SK-N-SH (cell line): ENCODE measurements at regions not wholly inside any gene's neighbourhood (a gene's known extent, or its start where the extent isn't known, plus 50 kb on each side); places are given as distances from the start of the nearest gene placed in this dataset.

ENCODE experiments used
- CTCF ChIA-PET: fragments of 300-600, 350-600 bp; formaldehyde crosslinking; extraction: SDS; loops from one replicate; lab custom pipeline; 2021; lab: Yijun Ruan, JAX
- POLR2A ChIA-PET: fragments of 350-600 bp; sonication (Branson Sonifier 250); formaldehyde crosslinking; extraction: SDS; loops from one replicate; lab custom pipeline; 2020; ENCODE audit warnings: antibody characterized with exemption, inconsistent platforms; lab: Yijun Ruan, JAX
- DNase-seq: peaks from one replicate; pipeline ENCODE4 v3.0.0; 2012
- H2AFZ ChIP-seq: fragments of 200-600 bp; sonication (generic); 2 replicates; pipeline ENCODE4 v1.8.1; 2016; ENCODE audit warnings: antibody characterized with exemption, mild to moderate bottlenecking, low read depth
- H3F3A ChIP-seq: fragments of 200-600 bp; sonication (generic); replicated peaks from 2 replicates; pipeline ENCODE3; 2016; ENCODE audit warnings: antibody characterized with exemption, mild to moderate bottlenecking; ENCODE audit not compliant: insufficient read depth
- H3K27ac ChIP-seq, 2 experiments: fragments of 200-500 bp in 1 of 2; fragments of 200-600 bp in 1 of 2; sonication (Bioruptor generic) in 1 of 2; sonication (generic), shearing (Covaris generic) in 1 of 2; 2 replicates each; pipeline versions ENCODE4 v1.5.1 to v1.6.1; 2014 to 2016; ENCODE audit warnings: low read depth in 2 of 2, inconsistent platforms in 1 of 2, low read length in 1 of 2, mild to moderate bottlenecking in 1 of 2, mixed read lengths in 1 of 2
- H3K27me3 ChIP-seq: fragments of 200-600 bp; sonication (generic), shearing (Covaris generic); 2 replicates; pipeline ENCODE4 v1.6.1; 2016; ENCODE audit warnings: mixed run types; ENCODE audit not compliant: insufficient read depth
- H3K36me3 ChIP-seq, 2 experiments: fragments of 200-500 bp in 1 of 2; fragments of 200-600 bp in 1 of 2; sonication (Bioruptor generic) in 1 of 2; sonication (generic) in 1 of 2; replicated peaks in 1 of 2; 2 replicates each; pipeline versions ENCODE3 to v1.5.1; 2014 to 2016; ENCODE audit warnings: low read length in 1 of 2, mild to moderate bottlenecking in 1 of 2; ENCODE audit not compliant: insufficient read depth in 2 of 2, control insufficient read depth in 1 of 2
- H3K4me1 ChIP-seq, 2 experiments: fragments of 200-500 bp in 1 of 2; fragments of 200-600 bp in 1 of 2; sonication (Bioruptor generic) in 1 of 2; sonication (generic), shearing (Covaris generic) in 1 of 2; 2 replicates each; pipeline versions ENCODE4 v1.5.1 to v1.6.1; 2014 to 2016; ENCODE audit warnings: low read depth in 1 of 2, low read length in 1 of 2, mixed run types in 1 of 2; ENCODE audit not compliant: insufficient read depth in 2 of 2, control insufficient read depth in 1 of 2
- H3K4me2 ChIP-seq: fragments of 200-600 bp; sonication (generic), shearing (Covaris generic); 2 replicates; pipeline ENCODE4 v1.6.1; 2017; ENCODE audit warnings: mixed run types
- H3K4me3 ChIP-seq, 2 experiments: fragments of 200-500 bp in 1 of 2; fragments of 200-600 bp in 1 of 2; sonication (Bioruptor generic) in 1 of 2; sonication (generic), shearing (Covaris generic) in 1 of 2; 2 replicates each; pipeline versions ENCODE4 v1.5.1 to v1.8.1; 2014 to 2016; ENCODE audit warnings: low read depth in 2 of 2, inconsistent platforms in 1 of 2, low read length in 1 of 2, mild to moderate bottlenecking in 1 of 2, mixed read lengths in 1 of 2, moderate library complexity in 1 of 2
- H3K79me2 ChIP-seq: fragments of 200-600 bp; sonication (generic); 2 replicates; pipeline ENCODE4 v1.8.1; 2017; ENCODE audit warnings: mild to moderate bottlenecking; ENCODE audit not compliant: insufficient read depth
- H3K9ac ChIP-seq: fragments of 200-600 bp; sonication (generic); 2 replicates; pipeline ENCODE4 v1.6.1; 2017; ENCODE audit warnings: mixed run types
- H3K9me2 ChIP-seq: fragments of 200-600 bp; sonication (generic); 2 replicates; pipeline ENCODE4 v1.6.1; 2017; ENCODE audit warnings: mixed run types
- H3K9me3 ChIP-seq: fragments of 200-600 bp; sonication (generic); 2 replicates; pipeline ENCODE4 v1.6.1; 2017; ENCODE audit warnings: mixed run types, mild to moderate bottlenecking, moderate library complexity
- H4K20me1 ChIP-seq: fragments of 200-600 bp; sonication (generic); 2 replicates; pipeline ENCODE4 v1.6.1; 2017; ENCODE audit warnings: mild to moderate bottlenecking, mixed run types; ENCODE audit not compliant: insufficient read depth
- CHD2 ChIP-seq: fragments of 150-350 bp; IDR thresholded peaks from 2 replicates; pipeline ENCODE4 v1.6.1; 2018; ENCODE audit warnings: low read length; ENCODE audit not compliant: partially characterized antibody
- ELF1 ChIP-seq: IDR thresholded peaks from 2 replicates; pipeline ENCODE4 v1.4.0; 2012
- EZH2phosphoT487 ChIP-seq: fragments of 200-600 bp; sonication (generic); IDR thresholded peaks from 2 replicates; pipeline ENCODE4 v1.6.1; 2017; ENCODE audit warnings: low read depth, mixed run types, mild to moderate bottlenecking, antibody characterized with exemption, moderate library complexity, borderline replicate concordance
- GABPA ChIP-seq: IDR thresholded peaks from 2 replicates; pipeline ENCODE4 v1.4.0; 2012; ENCODE audit warnings: low read depth, mild to moderate bottlenecking
- JUND ChIP-seq: IDR thresholded peaks from 2 replicates; pipeline ENCODE4 v1.4.0; 2012
- MAX ChIP-seq: IDR thresholded peaks from 2 replicates; pipeline ENCODE4 v1.4.0; 2012; ENCODE audit warnings: low read depth
- PBX3 ChIP-seq: IDR thresholded peaks from 2 replicates; pipeline ENCODE4; 2012
- REST ChIP-seq: IDR thresholded peaks from 2 replicates; pipeline ENCODE4 v1.6.1; 2012; ENCODE audit warnings: mild to moderate bottlenecking, low read depth, low read length, moderate library complexity
- RFX5 ChIP-seq: IDR thresholded peaks from 2 replicates; pipeline ENCODE4 v1.6.1; 2012; ENCODE audit warnings: mild to moderate bottlenecking, improper control_type of control experiment, low read length
- RXRA ChIP-seq: IDR thresholded peaks from 2 replicates; pipeline ENCODE4 v1.4.0; 2012; ENCODE audit warnings: low read depth, mild to moderate bottlenecking, borderline replicate concordance
- TAF1 ChIP-seq: IDR thresholded peaks from 2 replicates; pipeline ENCODE4 v1.6.1; 2012; ENCODE audit warnings: low read depth, mild to moderate bottlenecking, low read length, moderate library complexity, borderline replicate concordance
- YY1 ChIP-seq: IDR thresholded peaks from 2 replicates; pipeline ENCODE4 v1.4.0; 2012; ENCODE audit warnings: low read depth, mild to moderate bottlenecking
- WGBS: methylation state at CpG from one replicate; pipeline ENCODE4 v1.1.6; 2017; ENCODE audit warnings: low lambda C conversion rate; 5-methylcytosine and 5-hydroxymethylcytosine counted together
- TF ChIP-seq, protein P1 (sequence below): IDR thresholded peaks from 2 replicates; pipeline ENCODE4 v1.4.0; 2012; ENCODE audit warnings: low read depth, borderline replicate concordance

DNA sequence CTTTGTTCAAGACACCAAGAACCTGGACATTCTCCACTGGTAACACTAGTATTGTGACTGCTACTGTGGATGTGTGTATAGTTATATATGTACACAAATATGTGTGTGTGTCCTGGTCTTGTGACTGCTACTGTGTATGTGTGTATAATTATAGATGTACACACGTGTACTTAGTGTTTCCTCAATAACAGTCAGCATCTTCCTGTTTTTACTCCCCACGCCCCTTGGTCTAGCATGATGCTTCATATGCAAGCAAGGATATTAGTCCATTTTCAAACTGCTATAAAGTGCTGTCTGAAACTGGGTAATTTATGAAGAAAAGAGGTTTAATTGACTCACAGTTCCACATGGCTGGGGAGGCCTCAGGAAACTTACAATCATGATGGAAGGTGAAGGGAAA is 802.7 kb downstream of the RNF144A start:
- POLR2A ChIA-PET, result no interaction called here

More for the DNA sequence above, 802.7 kb downstream of the RNF144A start:
- Histone ChIP-seq H3K79me2 (no peaks in the 10 kb centered on the region), H3K4me3 (no peak overlapping the region), H3F3A (no peaks in the 10 kb centered on the region), H3K36me3 (no peaks in the 10 kb centered on the region), H2AFZ (no peak overlapping the region), H3K27ac (no peak overlapping the region), H4K20me1 (no peaks in the 10 kb centered on the region)
- TF ChIP-seq, protein P1, sequence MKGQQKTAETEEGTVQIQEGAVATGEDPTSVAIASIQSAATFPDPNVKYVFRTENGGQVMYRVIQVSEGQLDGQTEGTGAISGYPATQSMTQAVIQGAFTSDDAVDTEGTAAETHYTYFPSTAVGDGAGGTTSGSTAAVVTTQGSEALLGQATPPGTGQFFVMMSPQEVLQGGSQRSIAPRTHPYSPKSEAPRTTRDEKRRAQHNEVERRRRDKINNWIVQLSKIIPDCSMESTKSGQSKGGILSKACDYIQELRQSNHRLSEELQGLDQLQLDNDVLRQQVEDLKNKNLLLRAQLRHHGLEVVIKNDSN, result no peak
- TF ChIP-seq YY1, result no peak
- TF ChIP-seq RFX5, result no peak
- no peak for TF ChIP-seq RXRA
- TF ChIP-seq EZH2phosphoT487, result no peak
- no peak for TF ChIP-seq ELF1
- no peak for TF ChIP-seq GABPA
- no peak for TF ChIP-seq MAX
- no peak for TF ChIP-seq PBX3
- TF ChIP-seq CHD2, result no peak
- TF ChIP-seq JUND, result no peak
- no peak for TF ChIP-seq REST
- no peak for TF ChIP-seq TAF1
- TF ChIP-seq, all 33 proteins: peak for 0
- no peaks in the 10 kb centered on the region for H3K27me3 ChIP-seq
- H3K4me2 ChIP-seq, result no peak overlapping the region
- CTCF ChIA-PET, result no interaction called here
- no peak overlapping the region for H3K9ac ChIP-seq
- no peaks in the 10 kb centered on the region for H3K9me3 ChIP-seq
- 75% methylated on average over 2 of the region's 2 CpGs for WGBS
- H3K4me1 ChIP-seq, result no peaks in the 10 kb centered on the region
- no peaks in the 10 kb centered on the region for H3K9me2 ChIP-seq
- no peak for DNase-seq
